ENCODE measurements at regions not wholly inside any gene's neighbourhood (a gene's known extent, or its start where the extent isn't known, plus 50 kb on each side); places are given as distances from the start of the nearest gene placed in this dataset.

DNA sequence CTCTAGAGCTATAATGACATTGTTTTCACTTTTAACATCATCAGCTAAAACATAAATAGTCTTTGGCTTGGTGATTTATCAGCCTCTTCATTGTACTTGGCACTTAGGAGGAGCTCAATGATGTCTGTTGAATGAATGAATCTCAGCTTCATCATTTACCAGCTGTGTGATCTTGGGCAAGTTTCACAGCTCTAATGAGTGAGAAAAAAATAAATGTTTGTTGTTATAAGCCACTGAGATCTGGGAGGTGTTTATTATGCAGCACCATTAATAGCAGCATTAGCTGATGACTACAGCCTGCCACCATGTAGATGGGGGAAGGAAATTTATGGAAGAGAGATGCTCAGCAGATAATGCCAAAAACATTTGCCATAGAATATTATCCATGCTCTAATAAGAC lies 63.6 kb upstream of the C1QTNF7 start:
- no peak overlapping the region for H3K4me3 Mint-ChIP-seq
- no peaks in the 10 kb centered on the region for H3K9me3 Mint-ChIP-seq
- peaks cover 11% of the 10 kb centered on the region for H3K4me1 Mint-ChIP-seq (ENCODE audit: low read depth)
- H3K27ac Mint-ChIP-seq: no peak overlapping the region
- H3K36me3 Mint-ChIP-seq (ENCODE audit: low read depth): no peaks in the 10 kb centered on the region
- H3K27me3 Mint-ChIP-seq (ENCODE audit: low read depth): peaks cover 3% of the 10 kb centered on the region

DNA sequence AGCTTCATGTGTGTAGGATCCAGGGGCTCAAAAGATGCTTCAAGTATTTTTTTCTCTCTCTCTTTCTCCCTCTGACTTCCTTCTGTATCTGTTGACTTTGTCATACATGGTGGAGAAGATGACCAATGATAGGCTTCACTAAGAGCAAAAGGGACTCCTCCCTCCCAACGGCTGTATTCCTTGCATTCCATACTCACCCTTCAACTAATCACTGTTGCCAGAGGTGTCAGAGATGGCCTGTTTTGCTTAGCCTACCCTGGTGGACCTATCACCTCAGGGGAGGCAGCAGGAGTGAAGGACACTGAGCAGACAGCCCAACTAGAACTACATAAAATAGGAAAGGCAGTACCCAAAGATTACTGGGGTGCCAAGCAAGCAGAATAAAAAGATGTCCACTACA lies 62.2 kb upstream of the C1QTNF7 start:
- Mint-ChIP-seq H3K27ac (no peak overlapping the region), H3K36me3 (ENCODE audit: low read depth) (no peaks in the 10 kb centered on the region)

GRCh38 chr4:15366721-15367120 lies 61.1 kb upstream of the C1QTNF7 start:
- no peak overlapping the region for H3K4me3 Mint-ChIP-seq
- no peak overlapping the region for H3K27ac Mint-ChIP-seq
- H3K27me3 Mint-ChIP-seq (ENCODE audit: low read depth): peaks cover 3% of the 10 kb centered on the region
- H3K36me3 Mint-ChIP-seq (ENCODE audit: low read depth): no peaks in the 10 kb centered on the region
- H3K9me3 Mint-ChIP-seq: no peaks in the 10 kb centered on the region
- peaks cover 14% of the 10 kb centered on the region for H3K4me1 Mint-ChIP-seq (ENCODE audit: low read depth)

More for the DNA sequence above, 62.2 kb upstream of the C1QTNF7 start:
- Mint-ChIP-seq H3K4me1 (ENCODE audit: low read depth) (peaks cover 14% of the 10 kb centered on the region), H3K27me3 (ENCODE audit: low read depth) (peaks cover 3% of the 10 kb centered on the region), H3K4me3 (no peak overlapping the region), H3K9me3 (no peaks in the 10 kb centered on the region)

DNA sequence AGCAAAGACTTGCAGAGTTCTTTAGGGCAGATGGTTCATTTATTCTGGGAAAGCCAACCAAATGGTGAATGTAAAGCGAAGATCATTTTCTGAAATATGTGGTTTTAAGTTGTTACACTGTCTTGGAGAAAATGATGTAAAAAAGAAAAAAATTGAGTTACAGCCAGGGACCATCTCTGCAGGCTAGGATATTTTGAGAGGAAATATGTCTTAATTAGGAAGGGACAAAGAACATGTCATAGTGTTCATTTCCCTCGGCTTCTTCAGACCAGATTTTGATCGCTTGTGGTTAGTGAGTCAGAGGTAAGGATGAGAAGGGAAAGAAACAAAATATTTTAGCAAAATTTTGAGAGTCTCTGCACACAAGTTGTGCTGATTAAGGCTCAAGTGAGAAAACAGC lies 59.0 kb upstream of the C1QTNF7 start:
- Mint-ChIP-seq H3K27ac (no peak overlapping the region), H3K9me3 (no peaks in the 10 kb centered on the region), H3K36me3 (ENCODE audit: low read depth) (no peaks in the 10 kb centered on the region), H3K4me3 (no peak overlapping the region), H3K27me3 (ENCODE audit: low read depth) (no peaks in the 10 kb centered on the region), H3K4me1 (ENCODE audit: low read depth) (peaks cover 14% of the 10 kb centered on the region)

DNA sequence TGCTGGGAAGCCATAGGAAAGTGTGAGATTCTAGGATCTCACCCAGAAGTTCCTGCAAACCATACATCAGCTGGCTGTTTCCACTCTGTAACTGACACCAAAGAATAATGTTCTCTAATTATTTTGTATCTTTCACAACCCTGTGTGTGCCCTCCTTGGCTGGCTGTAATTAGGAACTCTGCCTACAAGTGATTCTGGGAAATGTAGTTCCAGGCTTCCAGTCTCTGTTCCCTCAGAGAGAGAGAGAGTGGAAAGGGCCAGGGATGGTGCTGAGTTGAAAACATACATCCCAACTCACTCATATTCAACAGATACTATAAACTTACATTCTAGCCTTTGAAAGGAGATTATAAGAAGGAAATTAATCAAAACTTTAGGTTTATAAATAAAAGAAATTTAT lies 57.5 kb upstream of the C1QTNF7 start:
- H3K9me3 Mint-ChIP-seq: no peaks in the 10 kb centered on the region
- no peaks in the 10 kb centered on the region for H3K36me3 Mint-ChIP-seq (ENCODE audit: low read depth)
- no peak overlapping the region for H3K27ac Mint-ChIP-seq
- H3K27me3 Mint-ChIP-seq (ENCODE audit: low read depth): no peaks in the 10 kb centered on the region
- peaks cover 23% of the 10 kb centered on the region for H3K4me1 Mint-ChIP-seq (ENCODE audit: low read depth)
- no peak overlapping the region for H3K4me3 Mint-ChIP-seq

DNA sequence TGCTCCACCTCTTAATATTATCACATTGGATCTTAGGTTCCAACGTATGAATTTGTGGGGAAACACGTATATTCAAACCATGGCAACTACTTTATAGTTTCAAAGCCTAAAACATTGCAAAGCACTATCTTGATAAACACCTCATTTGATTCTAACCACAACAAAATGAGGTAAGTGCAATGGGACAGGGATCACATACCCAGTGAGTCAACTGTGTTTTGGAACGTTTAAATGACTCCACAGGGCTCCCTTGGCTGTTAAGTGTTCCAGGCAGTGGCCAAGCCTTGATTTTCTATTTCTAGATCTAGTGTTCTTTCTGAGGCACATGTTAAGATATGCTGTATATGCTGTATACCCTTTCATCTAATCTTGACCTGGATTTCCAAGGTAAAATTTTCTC lies 54.5 kb upstream of the C1QTNF7 start:
- Mint-ChIP-seq H3K4me3 (no peak overlapping the region), H3K9me3 (no peaks in the 10 kb centered on the region), H3K4me1 (ENCODE audit: low read depth) (peaks cover 37% of the 10 kb centered on the region), H3K27me3 (ENCODE audit: low read depth) (no peaks in the 10 kb centered on the region), H3K36me3 (ENCODE audit: low read depth) (peaks cover 3% of the 10 kb centered on the region), H3K27ac (no peak overlapping the region)

- no peak overlapping the region for H3K27ac Mint-ChIP-seq
- H3K9me3 Mint-ChIP-seq: no peaks in the 10 kb centered on the region
- peaks cover 3% of the 10 kb centered on the region for H3K36me3 Mint-ChIP-seq (ENCODE audit: low read depth)
- no peaks in the 10 kb centered on the region for H3K27me3 Mint-ChIP-seq (ENCODE audit: low read depth)
- H3K4me3 Mint-ChIP-seq: no peak overlapping the region
- H3K4me1 Mint-ChIP-seq (ENCODE audit: low read depth): peaks cover 34% of the 10 kb centered on the region
These were observed 53.2 kb upstream of the C1QTNF7 start for GRCh38 chr4:15374656-15375055.

DNA sequence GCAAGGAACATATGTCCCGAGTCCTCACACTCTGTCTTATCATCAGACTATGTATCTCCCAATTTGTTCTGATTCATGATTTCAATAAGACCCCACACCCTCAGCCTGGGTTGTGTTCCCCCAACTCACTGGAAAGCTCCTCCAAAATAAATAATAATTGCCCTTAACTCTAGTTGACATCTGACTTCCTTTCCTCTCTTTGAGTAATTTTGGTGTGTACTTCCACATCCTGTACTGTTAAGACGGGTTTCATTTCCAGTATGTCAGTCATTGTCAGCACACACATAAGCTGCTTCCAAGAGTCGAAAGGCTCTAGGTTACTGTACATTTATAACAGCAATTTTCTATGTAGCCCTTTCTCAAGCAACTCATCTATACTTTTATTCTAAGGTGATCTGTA lies 52.2 kb upstream of the C1QTNF7 start:
- no peak overlapping the region for H3K4me3 Mint-ChIP-seq
- peak overlapping the region; percentile 27 for H3K27ac Mint-ChIP-seq
- H3K4me1 Mint-ChIP-seq (ENCODE audit: low read depth): peaks cover 32% of the 10 kb centered on the region
- peaks cover 3% of the 10 kb centered on the region for H3K36me3 Mint-ChIP-seq (ENCODE audit: low read depth)
- no peaks in the 10 kb centered on the region for H3K27me3 Mint-ChIP-seq (ENCODE audit: low read depth)
- no peaks in the 10 kb centered on the region for H3K9me3 Mint-ChIP-seq

DNA sequence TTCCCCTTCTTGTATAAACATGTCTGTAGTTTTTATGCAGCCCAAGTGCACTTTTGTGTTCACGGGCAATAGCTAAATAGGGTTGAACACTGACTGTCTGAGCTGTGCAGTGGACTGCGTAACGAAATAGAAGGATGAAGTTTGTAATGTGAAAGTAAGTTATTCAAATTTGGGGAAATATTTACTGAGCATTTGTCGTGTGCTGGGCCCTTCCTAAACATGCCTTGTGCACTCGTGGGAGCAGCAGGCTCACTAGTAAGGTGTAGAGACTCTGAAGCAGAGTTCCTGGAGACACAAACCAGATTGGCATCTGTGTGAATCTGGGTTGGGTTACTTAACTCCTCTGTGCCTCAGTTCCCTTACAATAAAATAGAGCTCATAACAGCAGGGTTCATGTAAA lies 51.7 kb upstream of the C1QTNF7 start:
- Mint-ChIP-seq H3K4me1 (ENCODE audit: low read depth) (peaks cover 32% of the 10 kb centered on the region), H3K4me3 (no peak overlapping the region), H3K27me3 (ENCODE audit: low read depth) (no peaks in the 10 kb centered on the region)

DNA sequence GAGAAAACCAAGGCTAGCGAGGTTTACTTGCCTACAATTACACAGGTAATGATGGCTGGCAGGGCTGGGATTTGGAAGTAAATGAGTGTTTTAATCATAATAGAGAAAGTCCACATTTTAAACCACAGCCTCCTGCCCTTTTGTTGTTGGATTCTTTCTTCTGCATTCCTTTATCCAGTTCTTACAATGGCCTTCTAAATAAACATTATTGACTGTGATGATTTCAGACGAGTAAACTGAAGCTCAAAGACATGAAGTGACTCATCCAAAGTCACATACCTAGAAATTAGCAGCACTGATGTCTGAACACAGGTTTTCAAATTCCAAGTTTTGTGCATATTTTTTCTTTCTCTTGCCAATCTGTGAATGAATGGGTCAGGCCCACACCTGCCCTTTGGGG lies 51.2 kb upstream of the C1QTNF7 start:
- Mint-ChIP-seq H3K4me3 (no peak overlapping the region), H3K36me3 (ENCODE audit: low read depth) (peaks cover 3% of the 10 kb centered on the region), H3K27me3 (ENCODE audit: low read depth) (no peaks in the 10 kb centered on the region), H3K27ac (no peak overlapping the region), H3K4me1 (ENCODE audit: low read depth) (peaks cover 32% of the 10 kb centered on the region), H3K9me3 (no peaks in the 10 kb centered on the region)

More for the DNA sequence above, 51.7 kb upstream of the C1QTNF7 start:
- H3K27ac Mint-ChIP-seq: no peak overlapping the region
- no peaks in the 10 kb centered on the region for H3K9me3 Mint-ChIP-seq
- peaks cover 3% of the 10 kb centered on the region for H3K36me3 Mint-ChIP-seq (ENCODE audit: low read depth)

All from T-helper 1 cell treated with Interleukin-12 subunit alpha and Interleukin-12 subunit beta and Interleukin-4 antibody, amounts not matched to agents 30 μg/mL and 1 μg/mL, for 36 hours (primary cell).